Transverse colon (tissue), 3 donors: ENCODE measurements at regions not wholly inside any gene's neighbourhood (a gene's known extent, or its start where the extent isn't known, plus 50 kb on each side); places are given as distances from the start of the nearest gene placed in this dataset.

Experiments used
- CTCF ChIP-seq, 5 experiments: fragments of 200-600 bp in 3 of 5; fragments of 450-650 bp in 2 of 5; sonication (generic) in 3 of 5; IDR thresholded peaks; 1 replicate in 2 of 5; 2 replicates in 3 of 5; pipeline ENCODE4 v1.5.1; 2016 to 2017; ENCODE audit warnings: antibody characterized with exemption in 5 of 5, inconsistent platforms in 3 of 5, mild to moderate bottlenecking in 2 of 5, moderate library complexity in 1 of 5
- POLR2A ChIP-seq: fragments of 450-650 bp; IDR thresholded peaks from one replicate; pipeline ENCODE4 v1.6.1; 2016; ENCODE audit warnings: antibody characterized with exemption, mild to moderate bottlenecking, moderate library complexity

- TF ChIP-seq POLR2A, result no peak
- no peak for TF ChIP-seq CTCF (IDR thresholded peaks at IDR 0.05)
These were observed 150.1 kb upstream of the CDH11 start for GRCh38 chr16:65271996-65272395.
